ENCODE measurements at regions not wholly inside any gene's neighbourhood (a gene's known extent, or its start where the extent isn't known, plus 50 kb on each side); places are given as distances from the start of the nearest gene placed in this dataset.

- TF ChIP-seq, protein P1, sequence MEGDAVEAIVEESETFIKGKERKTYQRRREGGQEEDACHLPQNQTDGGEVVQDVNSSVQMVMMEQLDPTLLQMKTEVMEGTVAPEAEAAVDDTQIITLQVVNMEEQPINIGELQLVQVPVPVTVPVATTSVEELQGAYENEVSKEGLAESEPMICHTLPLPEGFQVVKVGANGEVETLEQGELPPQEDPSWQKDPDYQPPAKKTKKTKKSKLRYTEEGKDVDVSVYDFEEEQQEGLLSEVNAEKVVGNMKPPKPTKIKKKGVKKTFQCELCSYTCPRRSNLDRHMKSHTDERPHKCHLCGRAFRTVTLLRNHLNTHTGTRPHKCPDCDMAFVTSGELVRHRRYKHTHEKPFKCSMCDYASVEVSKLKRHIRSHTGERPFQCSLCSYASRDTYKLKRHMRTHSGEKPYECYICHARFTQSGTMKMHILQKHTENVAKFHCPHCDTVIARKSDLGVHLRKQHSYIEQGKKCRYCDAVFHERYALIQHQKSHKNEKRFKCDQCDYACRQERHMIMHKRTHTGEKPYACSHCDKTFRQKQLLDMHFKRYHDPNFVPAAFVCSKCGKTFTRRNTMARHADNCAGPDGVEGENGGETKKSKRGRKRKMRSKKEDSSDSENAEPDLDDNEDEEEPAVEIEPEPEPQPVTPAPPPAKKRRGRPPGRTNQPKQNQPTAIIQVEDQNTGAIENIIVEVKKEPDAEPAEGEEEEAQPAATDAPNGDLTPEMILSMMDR (IDR thresholded peaks at IDR 0.05; ENCODE audit: extremely low read depth in 1 of 2, insufficient read depth in 1 of 2, low read depth in 1 of 2, low read length in 2 of 2): no peak
- TF ChIP-seq POLR2A (IDR thresholded peaks at IDR 0.05; ENCODE audit: low read depth, low read length): no peak
Observed at GRCh38 chr16:24452724-24453123, 86.6 kb upstream of the RBBP6 start.

Measured in endothelial cell of umbilical vein (primary cell).